MM.1S (cell line): ENCODE measurements at regions not wholly inside any gene's neighbourhood (a gene's known extent, or its start where the extent isn't known, plus 50 kb on each side); places are given as distances from the start of the nearest gene placed in this dataset.

ENCODE experiments used
- DNase-seq: peaks from one replicate; pipeline ENCODE4 v3.0.0-alpha.2; 2015
- H2AFZ ChIP-seq: fragments of 300-600 bp; sonication (generic); 2 replicates; pipeline ENCODE4 v1.6.0; 2016; ENCODE audit warnings: antibody characterized with exemption, low read length
- H3F3A ChIP-seq: fragments of 300-600 bp; sonication (generic); 2 replicates; pipeline ENCODE4 v1.6.1; 2016; ENCODE audit warnings: mild to moderate bottlenecking, antibody characterized with exemption, low read length, moderate library complexity, mixed read lengths; ENCODE audit not compliant: insufficient read depth
- H3K27ac ChIP-seq: fragments of 300-600 bp; sonication (generic); 2 replicates; pipeline ENCODE4 v1.5.1; 2016; ENCODE audit warnings: mild to moderate bottlenecking, low read length
- H3K27me3 ChIP-seq: fragments of 300-600 bp; sonication (generic); replicated peaks from 2 replicates; pipeline ENCODE4 v1.6.0; 2016; ENCODE audit warnings: low read length; ENCODE audit not compliant: insufficient read depth
- H3K36me3 ChIP-seq: fragments of 300-600 bp; sonication (generic); replicated peaks from 2 replicates; pipeline ENCODE4 v1.6.1; 2016; ENCODE audit warnings: mild to moderate bottlenecking, low read length, mixed read lengths; ENCODE audit not compliant: insufficient read depth
- H3K4me1 ChIP-seq: fragments of 300-600 bp; sonication (generic); 2 replicates; pipeline ENCODE4 v1.6.1; 2016; ENCODE audit warnings: low read length, mixed read lengths
- H3K4me2 ChIP-seq: fragments of 300-600 bp; sonication (generic); 2 replicates; pipeline ENCODE4 v1.6.0; 2016; ENCODE audit warnings: low read depth, low read length
- H3K4me3 ChIP-seq: fragments of 300-600 bp; sonication (generic); 2 replicates; pipeline ENCODE4 v1.5.1; 2016; ENCODE audit warnings: low read length, mixed read lengths
- H3K79me2 ChIP-seq: fragments of 300-600 bp; sonication (generic); 2 replicates; pipeline ENCODE4 v1.6.1; 2016; ENCODE audit warnings: mixed run types, low read length, mixed read lengths
- H3K9ac ChIP-seq: fragments of 300-600 bp; sonication (generic); 2 replicates; pipeline ENCODE4 v1.6.1; 2016; ENCODE audit warnings: low read length, mixed read lengths
- H3K9me2 ChIP-seq: fragments of 300-600 bp; sonication (generic); replicated peaks from 2 replicates; pipeline ENCODE4 v1.6.1; 2016; ENCODE audit warnings: mild to moderate bottlenecking, low read length, mixed read lengths; ENCODE audit not compliant: insufficient read depth
- H3K9me3 ChIP-seq: fragments of 300-600 bp; sonication (generic); replicated peaks from 2 replicates; pipeline ENCODE4 v1.6.1; 2016; ENCODE audit warnings: mild to moderate bottlenecking, low read length, mixed read lengths; ENCODE audit not compliant: insufficient read depth
- H4K20me1 ChIP-seq: fragments of 300-600 bp; sonication (generic); 2 replicates; pipeline ENCODE4 v1.6.1; 2016; ENCODE audit warnings: mild to moderate bottlenecking, low read length, moderate library complexity, mixed read lengths; ENCODE audit not compliant: insufficient read depth
- EZH2 ChIP-seq: fragments of 300-600 bp; sonication (generic); optimal IDR thresholded peaks from 2 replicates; pipeline ENCODE3; 2017; ENCODE audit warnings: low read depth, mild to moderate bottlenecking, antibody characterized with exemption, low read length, mixed read lengths
- EZH2phosphoT487 ChIP-seq: fragments of 300-600 bp; sonication (generic); IDR thresholded peaks from 2 replicates; pipeline ENCODE4 v1.6.1; 2018; ENCODE audit warnings: antibody characterized with exemption, low read length
- TF ChIP-seq, protein P1 (sequence below): fragments of 300-600 bp; sonication (generic); IDR thresholded peaks from 2 replicates; pipeline ENCODE4 v1.5.1; 2016; ENCODE audit warnings: antibody characterized with exemption, low read length, mixed read lengths

DNA sequence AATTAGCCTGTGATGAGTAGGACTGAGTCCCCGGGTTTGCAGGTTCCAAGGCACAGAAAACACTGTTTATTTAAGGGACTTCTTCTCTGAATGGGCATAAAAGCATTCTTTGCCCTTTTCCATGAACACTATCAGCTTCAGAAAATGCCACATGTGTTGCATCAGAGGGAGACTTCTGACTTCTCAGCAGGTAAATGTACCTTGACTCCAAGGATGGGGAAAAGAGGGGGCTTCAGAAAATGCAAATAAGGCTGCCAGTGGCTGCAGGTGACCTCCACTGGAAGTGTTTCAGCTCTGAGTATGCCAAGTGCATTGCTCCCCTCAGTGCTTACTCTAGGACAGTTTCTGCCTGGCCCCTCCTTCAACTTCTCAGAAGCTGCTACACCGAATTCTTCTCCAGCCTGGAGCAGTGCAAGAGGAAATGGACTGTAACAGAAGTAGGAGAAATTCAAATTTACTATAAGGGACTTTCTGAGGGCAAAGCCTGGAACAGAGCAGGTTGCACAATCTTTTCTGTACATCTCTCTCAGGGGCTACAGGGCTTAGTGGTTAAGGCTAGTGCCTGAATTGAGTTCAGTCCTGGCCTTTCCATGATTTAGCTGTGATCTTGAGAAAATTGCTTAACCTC lies 233.2 kb downstream of the PTTG2 start:
- Histone ChIP-seq H3K4me1 (no peaks in the 10 kb centered on the region), H3K79me2 (no peaks in the 10 kb centered on the region), H4K20me1 (no peaks in the 10 kb centered on the region), H3K27ac (no peak overlapping the region), H3K4me2 (no peak overlapping the region), H2AFZ (no peak overlapping the region), H3K9me3 (no peaks in the 10 kb centered on the region), H3K27me3 (no peaks in the 10 kb centered on the region), H3K9me2 (no peaks in the 10 kb centered on the region), H3F3A (no peaks in the 10 kb centered on the region), H3K36me3 (no peaks in the 10 kb centered on the region), H3K4me3 (no peak overlapping the region), H3K9ac (no peak overlapping the region)
- DNase-seq, result no peak
- TF ChIP-seq EZH2 (no peak), EZH2phosphoT487 (no peak)
- TF ChIP-seq, protein P1, sequence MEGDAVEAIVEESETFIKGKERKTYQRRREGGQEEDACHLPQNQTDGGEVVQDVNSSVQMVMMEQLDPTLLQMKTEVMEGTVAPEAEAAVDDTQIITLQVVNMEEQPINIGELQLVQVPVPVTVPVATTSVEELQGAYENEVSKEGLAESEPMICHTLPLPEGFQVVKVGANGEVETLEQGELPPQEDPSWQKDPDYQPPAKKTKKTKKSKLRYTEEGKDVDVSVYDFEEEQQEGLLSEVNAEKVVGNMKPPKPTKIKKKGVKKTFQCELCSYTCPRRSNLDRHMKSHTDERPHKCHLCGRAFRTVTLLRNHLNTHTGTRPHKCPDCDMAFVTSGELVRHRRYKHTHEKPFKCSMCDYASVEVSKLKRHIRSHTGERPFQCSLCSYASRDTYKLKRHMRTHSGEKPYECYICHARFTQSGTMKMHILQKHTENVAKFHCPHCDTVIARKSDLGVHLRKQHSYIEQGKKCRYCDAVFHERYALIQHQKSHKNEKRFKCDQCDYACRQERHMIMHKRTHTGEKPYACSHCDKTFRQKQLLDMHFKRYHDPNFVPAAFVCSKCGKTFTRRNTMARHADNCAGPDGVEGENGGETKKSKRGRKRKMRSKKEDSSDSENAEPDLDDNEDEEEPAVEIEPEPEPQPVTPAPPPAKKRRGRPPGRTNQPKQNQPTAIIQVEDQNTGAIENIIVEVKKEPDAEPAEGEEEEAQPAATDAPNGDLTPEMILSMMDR, result no peak

DNA sequence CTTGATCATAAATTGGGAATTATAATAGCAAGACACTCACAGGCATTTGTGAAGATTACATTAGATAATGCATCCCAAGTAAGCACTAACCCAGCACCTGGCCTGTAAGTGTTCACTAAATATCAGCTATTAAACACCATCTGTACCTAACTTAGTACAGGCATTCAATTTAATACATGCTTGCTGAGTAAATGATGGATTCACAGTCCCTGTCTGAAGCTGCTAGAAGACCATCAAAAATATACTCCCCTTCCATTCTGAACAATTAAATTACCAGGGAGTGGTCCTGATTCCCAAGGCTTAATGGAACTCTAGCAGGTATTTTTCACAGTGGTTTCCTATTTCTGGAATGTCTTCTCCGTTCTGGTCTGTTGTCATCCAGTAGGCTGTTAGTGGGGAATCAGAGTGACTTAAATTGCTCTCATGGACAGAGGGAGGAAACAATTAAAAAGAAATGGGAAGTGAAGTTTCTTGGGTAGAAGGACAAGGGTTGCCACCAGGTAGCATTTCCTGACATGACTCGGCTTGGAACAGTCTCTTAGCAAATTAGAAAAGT lies 233.9 kb downstream of the PTTG2 start:
- H2AFZ ChIP-seq, result no peak overlapping the region
- H3K36me3 ChIP-seq, result no peaks in the 10 kb centered on the region
- no peaks in the 10 kb centered on the region for H3K4me1 ChIP-seq
- H3K9me2 ChIP-seq, result no peaks in the 10 kb centered on the region
- H3K9ac ChIP-seq, result no peak overlapping the region
- H4K20me1 ChIP-seq, result no peaks in the 10 kb centered on the region
- no peaks in the 10 kb centered on the region for H3K79me2 ChIP-seq
- no peak for DNase-seq
- H3K4me3 ChIP-seq, result no peak overlapping the region
- H3K4me2 ChIP-seq, result no peak overlapping the region
- TF ChIP-seq EZH2 (no peak), EZH2phosphoT487 (no peak)
- TF ChIP-seq, protein P1, result no peak
- no peaks in the 10 kb centered on the region for H3K9me3 ChIP-seq
- H3K27ac ChIP-seq, result no peak overlapping the region
- H3F3A ChIP-seq, result no peaks in the 10 kb centered on the region
- H3K27me3 ChIP-seq, result no peaks in the 10 kb centered on the region

DNA sequence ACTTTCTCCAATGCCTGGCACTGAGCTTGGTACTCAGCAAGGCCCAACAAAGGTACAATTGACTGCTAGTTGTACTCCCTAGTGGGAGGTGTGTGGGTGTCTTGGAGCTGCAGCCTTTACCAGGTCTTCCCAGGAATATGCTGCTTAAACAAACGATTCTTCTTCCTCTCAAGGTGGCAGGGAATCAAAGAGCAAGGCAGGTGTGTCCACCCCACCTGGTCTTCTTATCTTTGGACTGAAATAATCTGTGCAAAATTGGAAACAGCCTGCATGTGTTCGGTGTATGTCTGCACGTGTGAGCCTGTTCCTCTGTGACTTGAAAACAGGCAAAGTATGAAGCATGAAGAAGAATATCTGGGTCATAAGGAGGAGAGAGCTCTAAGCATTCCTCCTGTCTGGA lies 235.3 kb downstream of the PTTG2 start:
- no peaks in the 10 kb centered on the region for H3K79me2 ChIP-seq
- no peaks in the 10 kb centered on the region for H4K20me1 ChIP-seq
- H3K27ac ChIP-seq, result no peak overlapping the region
- H3F3A ChIP-seq, result no peaks in the 10 kb centered on the region
- no peaks in the 10 kb centered on the region for H3K36me3 ChIP-seq
- no peaks in the 10 kb centered on the region for H3K9me2 ChIP-seq
- DNase-seq, result no peak
- TF ChIP-seq, protein P1, result no peak
- TF ChIP-seq EZH2phosphoT487, result no peak
- TF ChIP-seq EZH2, result no peak
- H3K27me3 ChIP-seq, result no peaks in the 10 kb centered on the region
- no peak overlapping the region for H2AFZ ChIP-seq
- no peak overlapping the region for H3K9ac ChIP-seq
- no peaks in the 10 kb centered on the region for H3K4me1 ChIP-seq
- H3K9me3 ChIP-seq, result no peaks in the 10 kb centered on the region
- no peak overlapping the region for H3K4me2 ChIP-seq
- no peak overlapping the region for H3K4me3 ChIP-seq
